Muscle of leg (tissue), 3 donors: ENCODE measurements at regions not wholly inside any gene's neighbourhood (a gene's known extent, or its start where the extent isn't known, plus 50 kb on each side); places are given as distances from the start of the nearest gene placed in this dataset.

Experiments
- DNase-seq: peaks from one replicate; pipeline ENCODE4 v3.0.0; 2013
- H3K27ac ChIP-seq: one replicate; pipeline ENCODE4 v1.5.1; 2013; ENCODE audit warnings: mild to moderate bottlenecking, low read length, control low read depth
- H3K27me3 ChIP-seq: one replicate; pipeline ENCODE4 v1.6.1; 2013; ENCODE audit warnings: low read length; ENCODE audit not compliant: control insufficient read depth, insufficient read depth
- H3K36me3 ChIP-seq: one replicate; pipeline ENCODE4 v1.6.1; 2013; ENCODE audit warnings: low read length; ENCODE audit not compliant: control insufficient read depth, insufficient read depth
- H3K4me1 ChIP-seq: one replicate; pipeline ENCODE4 v1.6.1; 2013; ENCODE audit warnings: low read length; ENCODE audit not compliant: control insufficient read depth, insufficient read depth
- H3K4me3 ChIP-seq: one replicate; pipeline ENCODE4 v1.5.1; 2013; ENCODE audit warnings: low read length, control low read depth
- H3K9me3 ChIP-seq: replicated peaks from 2 replicates; pipeline ENCODE4 v1.6.1; 2013; ENCODE audit warnings: low read depth, low read length; ENCODE audit not compliant: control insufficient read depth
- WGBS: methylation state at CpG from one replicate; pipeline ENCODE4 v1.1.5; 2013; ENCODE audit warnings: missing lambda C conversion rate; ENCODE audit not compliant: insufficient coverage; 5-methylcytosine and 5-hydroxymethylcytosine counted together

DNA sequence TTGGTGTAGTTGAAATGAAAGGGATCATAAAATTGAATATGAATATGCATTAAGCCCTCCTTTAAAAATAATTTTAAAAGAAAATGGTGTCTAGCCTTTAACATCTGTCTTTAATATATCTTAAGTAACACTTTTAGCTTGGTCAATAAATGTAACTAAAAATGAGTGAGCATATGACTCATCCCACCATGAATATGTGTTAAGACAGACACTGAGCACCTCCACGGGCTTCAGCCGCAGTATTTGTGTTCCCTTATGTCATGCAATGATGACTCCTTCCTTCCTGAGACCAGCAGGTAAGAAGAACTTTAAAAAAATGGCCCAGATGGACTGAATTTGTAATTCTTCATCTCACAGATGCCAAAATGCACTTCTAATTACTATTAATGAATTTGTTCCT, 563.2 kb downstream of the NR2F1-AS1 start:
- Histone ChIP-seq H3K4me1 (no peaks in the 10 kb centered on the region), H3K9me3 (no peaks in the 10 kb centered on the region), H3K4me3 (no peak overlapping the region), H3K36me3 (no peaks in the 10 kb centered on the region), H3K27me3 (no peaks in the 10 kb centered on the region), H3K27ac (no peak overlapping the region)
- WGBS, result no CpG with 5 or more reads among the region's 2 CpGs
- DNase-seq, result no peak

- no peaks in the 10 kb centered on the region for H3K27me3 ChIP-seq
- no peaks in the 10 kb centered on the region for H3K9me3 ChIP-seq
- no peaks in the 10 kb centered on the region for H3K4me1 ChIP-seq
- H3K27ac ChIP-seq, result no peak overlapping the region
- H3K4me3 ChIP-seq, result no peak overlapping the region
- DNase-seq, result no peak
- no peaks in the 10 kb centered on the region for H3K36me3 ChIP-seq
- no CpG with 5 or more reads among the region's 1 CpG for WGBS
Measured at GRCh38 chr5:93017376-93017775, 563.6 kb downstream of the NR2F1-AS1 start.

- H3K4me3 ChIP-seq, result no peak overlapping the region
- DNase-seq, result peak; percentile 23
- H3K27ac ChIP-seq, result no peak overlapping the region
- no peaks in the 10 kb centered on the region for H3K36me3 ChIP-seq
- H3K4me1 ChIP-seq, result no peaks in the 10 kb centered on the region
- no peaks in the 10 kb centered on the region for H3K27me3 ChIP-seq
- no CpG with 5 or more reads among the region's 1 CpG for WGBS
- H3K9me3 ChIP-seq, result no peaks in the 10 kb centered on the region
Measured at GRCh38 chr5:93010616-93011015, 570.4 kb downstream of the NR2F1-AS1 start.

GRCh38 chr5:93010037-93010436, 571.0 kb downstream of the NR2F1-AS1 start:
- DNase-seq, result no peak
- H3K27me3 ChIP-seq, result no peaks in the 10 kb centered on the region
- no peak overlapping the region for H3K4me3 ChIP-seq
- H3K27ac ChIP-seq, result no peak overlapping the region
- no peaks in the 10 kb centered on the region for H3K4me1 ChIP-seq
- WGBS, result 41% methylated on average over 2 of the region's 2 CpGs
- no peaks in the 10 kb centered on the region for H3K36me3 ChIP-seq
- H3K9me3 ChIP-seq, result no peaks in the 10 kb centered on the region

DNA sequence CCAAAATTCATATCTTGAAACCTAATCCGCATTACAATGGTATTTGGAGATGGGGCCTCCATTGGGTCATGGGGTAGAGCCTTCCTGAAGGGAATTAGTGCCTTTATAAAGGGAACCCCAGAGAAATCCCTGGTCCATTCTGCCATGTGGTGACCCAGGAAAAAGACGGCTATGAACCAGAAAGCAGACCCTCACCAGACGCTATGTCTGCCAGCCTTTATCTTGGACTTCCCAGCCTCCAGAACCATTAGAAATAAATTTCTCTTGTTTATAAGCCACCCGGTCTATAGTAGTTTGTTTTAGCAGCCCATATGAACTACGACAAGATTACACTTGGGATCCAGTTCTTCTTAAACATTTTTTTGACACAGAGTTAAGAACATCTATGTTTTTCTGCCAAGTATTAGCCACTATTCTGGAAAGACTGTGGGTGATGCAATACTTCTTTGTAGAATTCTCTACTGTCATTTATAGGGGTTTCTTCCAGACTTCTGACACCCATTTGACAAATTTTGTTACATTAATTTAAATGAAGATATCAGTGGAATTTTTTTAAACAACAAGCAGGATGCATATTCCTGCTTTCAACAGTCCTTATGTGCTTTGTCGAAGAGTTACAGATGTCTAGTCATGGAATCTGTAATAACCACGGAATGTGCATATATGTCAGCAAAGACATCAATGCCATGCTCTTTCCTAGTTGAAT, 572.4 kb downstream of the NR2F1-AS1 start:
- H3K4me1 ChIP-seq, result no peaks in the 10 kb centered on the region
- H3K27me3 ChIP-seq, result no peaks in the 10 kb centered on the region
- H3K36me3 ChIP-seq, result no peaks in the 10 kb centered on the region
- no peak overlapping the region for H3K27ac ChIP-seq
- no peak overlapping the region for H3K4me3 ChIP-seq
- no peak for DNase-seq
- WGBS, result no CpG with 5 or more reads among the region's 7 CpGs
- H3K9me3 ChIP-seq, result no peaks in the 10 kb centered on the region

DNA sequence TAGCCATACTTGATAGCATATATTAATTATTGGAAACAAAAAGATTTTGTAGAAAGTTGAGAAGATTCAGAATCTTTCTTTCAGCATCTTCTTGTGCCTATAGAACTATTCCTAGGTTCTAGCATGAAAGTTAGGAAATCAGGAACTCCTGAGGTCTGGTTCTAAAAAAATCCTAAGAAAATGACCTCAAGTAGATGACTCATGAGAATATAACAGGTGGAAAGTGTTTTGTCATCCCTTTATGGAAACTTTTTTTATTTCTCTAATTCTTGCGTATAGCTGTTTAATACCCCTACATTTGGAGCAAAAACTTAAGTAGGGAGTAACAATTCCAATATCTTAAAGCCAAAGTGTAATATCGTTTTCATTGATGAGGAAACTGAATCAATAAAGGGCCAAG, 574.1 kb downstream of the NR2F1-AS1 start:
- no peak for DNase-seq

DNA sequence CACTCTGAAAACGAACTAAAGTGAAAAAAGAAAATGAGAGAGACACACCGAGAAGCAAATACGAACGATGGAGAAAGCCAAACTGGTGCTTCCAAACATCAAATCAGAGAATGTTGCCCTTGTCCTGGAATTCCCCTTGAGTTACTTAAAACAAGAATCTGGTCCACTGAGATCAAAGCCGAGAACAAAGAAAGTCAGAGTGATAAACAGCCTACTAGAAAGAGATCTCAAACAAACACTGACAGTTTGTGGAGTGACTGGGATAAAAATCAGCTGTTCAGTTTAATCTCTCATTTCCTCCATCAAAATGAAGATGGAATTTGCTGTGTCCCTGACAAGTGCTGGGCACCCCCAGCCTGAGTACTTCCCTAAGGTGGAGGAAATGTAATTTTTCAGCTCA, 582.6 kb downstream of the NR2F1-AS1 start:
- no peaks in the 10 kb centered on the region for H3K27me3 ChIP-seq
- no peak overlapping the region for H3K27ac ChIP-seq
- no peaks in the 10 kb centered on the region for H3K36me3 ChIP-seq
- 70% methylated on average over 2 of the region's 5 CpGs for WGBS
- peaks cover 5% of the 10 kb centered on the region for H3K9me3 ChIP-seq
- no peaks in the 10 kb centered on the region for H3K4me1 ChIP-seq
- no peak overlapping the region for H3K4me3 ChIP-seq
- DNase-seq, result no peak

More for the DNA sequence above, 574.1 kb downstream of the NR2F1-AS1 start:
- Histone ChIP-seq H3K4me1 (no peaks in the 10 kb centered on the region), H3K9me3 (no peaks in the 10 kb centered on the region), H3K27ac (no peak overlapping the region), H3K27me3 (no peaks in the 10 kb centered on the region), H3K4me3 (no peak overlapping the region), H3K36me3 (no peaks in the 10 kb centered on the region)
- no CpG with 5 or more reads among the region's 2 CpGs for WGBS

- Histone ChIP-seq H3K36me3 (no peaks in the 10 kb centered on the region), H3K4me3 (no peak overlapping the region), H3K27me3 (no peaks in the 10 kb centered on the region), H3K4me1 (no peaks in the 10 kb centered on the region), H3K9me3 (peaks cover 5% of the 10 kb centered on the region), H3K27ac (no peak overlapping the region)
- DNase-seq, result no peak
- no CpG with 5 or more reads among the region's 1 CpG for WGBS
Measured at GRCh38 chr5:92994392-92994791, 586.6 kb downstream of the NR2F1-AS1 start.

DNA sequence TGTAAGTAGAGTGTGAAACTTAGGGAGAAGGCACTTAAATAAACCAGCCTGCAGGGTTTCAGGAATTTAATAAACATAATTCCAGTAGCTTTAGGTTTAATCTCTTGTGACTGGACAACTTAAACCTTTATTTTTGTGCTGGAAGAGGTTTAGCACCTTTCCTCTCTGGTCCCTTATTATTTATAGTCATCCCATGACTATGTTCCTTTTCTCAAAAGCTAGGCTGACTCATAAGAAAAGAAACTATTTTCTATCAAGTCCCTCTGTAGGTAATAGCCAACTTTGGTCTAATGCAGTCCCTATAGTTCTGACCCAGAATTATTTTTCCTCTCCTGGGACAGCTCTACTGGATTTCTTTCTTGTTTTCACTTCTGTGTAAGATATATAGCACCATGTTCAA, 588.9 kb downstream of the NR2F1-AS1 start:
- Histone ChIP-seq H3K27ac (no peak overlapping the region), H3K27me3 (no peaks in the 10 kb centered on the region), H3K4me3 (no peak overlapping the region), H3K4me1 (no peaks in the 10 kb centered on the region), H3K36me3 (no peaks in the 10 kb centered on the region), H3K9me3 (peaks cover 5% of the 10 kb centered on the region)
- DNase-seq, result no peak

- no peaks in the 10 kb centered on the region for H3K36me3 ChIP-seq
- peaks cover 5% of the 10 kb centered on the region for H3K9me3 ChIP-seq
- 43% methylated on average over 1 of the region's 3 CpGs for WGBS
- peak; percentile 32 for DNase-seq
- H3K4me1 ChIP-seq, result no peaks in the 10 kb centered on the region
- H3K27me3 ChIP-seq, result no peaks in the 10 kb centered on the region
- no peak overlapping the region for H3K4me3 ChIP-seq
- H3K27ac ChIP-seq, result no peak overlapping the region
Measured at GRCh38 chr5:92991581-92992067, 589.4 kb downstream of the NR2F1-AS1 start.

DNA sequence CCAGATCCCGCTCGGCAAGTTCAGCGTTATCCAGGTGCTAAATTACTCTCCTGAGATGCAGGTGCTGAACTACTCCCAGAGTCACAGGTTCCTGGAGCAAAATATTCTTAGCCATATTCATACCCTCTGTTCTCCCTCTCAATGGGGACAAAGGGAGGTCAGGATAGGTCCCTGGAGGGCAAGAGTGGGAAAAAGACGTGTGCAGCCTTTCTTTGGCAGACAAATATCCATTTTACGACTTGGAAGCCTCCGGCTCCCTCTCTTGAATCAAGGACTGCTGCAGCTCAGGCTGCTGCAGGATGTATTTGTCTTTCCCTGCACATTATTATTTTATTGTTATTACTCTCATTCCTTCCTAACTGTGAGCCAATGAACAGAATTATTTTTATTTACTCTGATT, 590.2 kb downstream of the NR2F1-AS1 start:
- WGBS, result 0% methylated on average over 1 of the region's 6 CpGs
- H3K4me3 ChIP-seq, result no peak overlapping the region
- peaks cover 5% of the 10 kb centered on the region for H3K9me3 ChIP-seq
- DNase-seq, result peak; percentile 71
- H3K27ac ChIP-seq, result no peak overlapping the region
- no peaks in the 10 kb centered on the region for H3K4me1 ChIP-seq
- H3K36me3 ChIP-seq, result no peaks in the 10 kb centered on the region
- no peaks in the 10 kb centered on the region for H3K27me3 ChIP-seq
